ENCODE measurements at regions not wholly inside any gene's neighbourhood (a gene's known extent, or its start where the extent isn't known, plus 50 kb on each side); places are given as distances from the start of the nearest gene placed in this dataset.

DNA sequence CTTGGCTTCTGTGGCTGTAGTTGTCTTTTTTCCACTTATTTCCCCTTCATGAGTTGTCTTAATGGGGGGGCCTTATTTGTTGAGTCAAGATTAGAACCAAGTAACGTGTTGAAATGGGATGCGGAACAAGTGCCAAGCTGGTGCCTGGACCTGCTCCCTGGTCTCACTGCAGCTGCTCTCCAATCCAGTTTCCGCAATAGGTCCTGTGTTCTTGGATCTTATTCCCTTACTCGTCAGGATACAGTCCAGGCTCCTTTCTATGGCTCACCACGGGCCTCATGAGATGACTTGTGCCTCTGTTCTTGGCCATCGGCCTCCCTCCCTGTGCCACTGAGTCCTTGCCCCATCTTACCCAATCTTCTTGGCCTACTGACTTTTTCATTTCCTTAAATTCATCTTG lies 159.6 kb upstream of the CADM1 start:
- CTCF ChIA-PET = no interaction called here
- H3K9me3 ChIP-seq (ENCODE audit: control insufficient read depth, insufficient read depth, low read length) = no peaks in the 10 kb centered on the region
- H3K27me3 ChIP-seq (ENCODE audit: control insufficient read depth, insufficient read depth, low read length) = no peaks in the 10 kb centered on the region
- DNase-seq (ENCODE audit: low read depth, low spot score) = no peak
- H3K27ac ChIP-seq (ENCODE audit: low read depth, low read length) = no peak overlapping the region
- TF ChIP-seq, protein P1, sequence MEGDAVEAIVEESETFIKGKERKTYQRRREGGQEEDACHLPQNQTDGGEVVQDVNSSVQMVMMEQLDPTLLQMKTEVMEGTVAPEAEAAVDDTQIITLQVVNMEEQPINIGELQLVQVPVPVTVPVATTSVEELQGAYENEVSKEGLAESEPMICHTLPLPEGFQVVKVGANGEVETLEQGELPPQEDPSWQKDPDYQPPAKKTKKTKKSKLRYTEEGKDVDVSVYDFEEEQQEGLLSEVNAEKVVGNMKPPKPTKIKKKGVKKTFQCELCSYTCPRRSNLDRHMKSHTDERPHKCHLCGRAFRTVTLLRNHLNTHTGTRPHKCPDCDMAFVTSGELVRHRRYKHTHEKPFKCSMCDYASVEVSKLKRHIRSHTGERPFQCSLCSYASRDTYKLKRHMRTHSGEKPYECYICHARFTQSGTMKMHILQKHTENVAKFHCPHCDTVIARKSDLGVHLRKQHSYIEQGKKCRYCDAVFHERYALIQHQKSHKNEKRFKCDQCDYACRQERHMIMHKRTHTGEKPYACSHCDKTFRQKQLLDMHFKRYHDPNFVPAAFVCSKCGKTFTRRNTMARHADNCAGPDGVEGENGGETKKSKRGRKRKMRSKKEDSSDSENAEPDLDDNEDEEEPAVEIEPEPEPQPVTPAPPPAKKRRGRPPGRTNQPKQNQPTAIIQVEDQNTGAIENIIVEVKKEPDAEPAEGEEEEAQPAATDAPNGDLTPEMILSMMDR (IDR thresholded peaks at IDR 0.05; ENCODE audit: low read depth, low read length) = no peak
- H3K4me3 ChIP-seq (ENCODE audit: low read depth, low read length) = no peak overlapping the region
- POLR2A ChIA-PET = no interaction called here

DNA sequence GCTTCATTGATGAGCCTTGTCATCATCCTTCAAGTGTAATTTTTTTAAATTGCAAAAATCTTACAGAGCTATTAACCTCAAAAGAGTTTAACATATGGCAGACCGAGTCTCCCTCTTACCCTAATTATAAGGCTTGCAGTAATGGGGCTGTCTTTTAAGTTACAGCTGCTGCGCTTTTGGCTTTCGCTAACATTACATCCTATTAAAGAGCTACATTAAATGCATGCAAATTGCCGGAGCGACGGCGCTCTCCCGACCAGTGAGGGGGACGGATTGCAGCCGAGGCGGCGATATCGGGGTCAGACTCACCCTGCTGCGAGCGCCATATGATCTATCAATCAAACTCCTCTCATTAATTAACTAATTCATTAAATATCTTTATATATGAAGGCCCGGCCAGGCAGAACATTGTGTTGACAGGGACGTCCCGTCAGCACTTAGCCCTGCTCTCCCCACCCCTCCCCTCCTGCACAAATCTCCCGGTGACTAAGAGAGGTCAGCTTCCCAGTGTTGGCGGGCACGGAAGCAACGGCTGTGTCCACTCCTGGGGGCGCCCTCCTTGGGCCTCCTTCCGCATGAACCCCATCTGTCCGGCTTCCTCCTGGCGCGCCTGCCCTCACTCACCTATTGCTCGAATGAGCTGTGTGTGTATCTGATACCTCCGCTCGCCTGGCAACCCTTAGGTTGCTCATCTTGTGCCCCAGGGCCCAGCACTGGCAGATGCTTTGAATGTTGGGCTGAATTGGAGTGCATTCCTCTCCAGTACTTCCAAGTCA lies 156.0 kb upstream of the CADM1 start:
- TF ChIP-seq, protein P1 (IDR thresholded peaks at IDR 0.05; ENCODE audit: low read depth, low read length) = no peak
- POLR2A ChIA-PET = no interaction called here
- Histone ChIP-seq H3K9me3 (ENCODE audit: control insufficient read depth, insufficient read depth, low read length) (peaks cover 12% of the 10 kb centered on the region; the same call in 1 of the 2 replicates), H3K27me3 (ENCODE audit: control insufficient read depth, insufficient read depth, low read length) (no peaks in the 10 kb centered on the region), H3K27ac (ENCODE audit: low read depth, low read length) (no peak overlapping the region), H3K4me3 (ENCODE audit: low read depth, low read length) (peak overlapping the region; percentile 51)
- no peak for DNase-seq (ENCODE audit: low read depth, low spot score)
- CTCF ChIA-PET = interaction anchor here (0.7 to 0.9 kb wide), 2 partner anchors 13 to 28 kb away, joined by 3 to 5 read pairs; no protein-coding TSS in a partner anchor

DNA sequence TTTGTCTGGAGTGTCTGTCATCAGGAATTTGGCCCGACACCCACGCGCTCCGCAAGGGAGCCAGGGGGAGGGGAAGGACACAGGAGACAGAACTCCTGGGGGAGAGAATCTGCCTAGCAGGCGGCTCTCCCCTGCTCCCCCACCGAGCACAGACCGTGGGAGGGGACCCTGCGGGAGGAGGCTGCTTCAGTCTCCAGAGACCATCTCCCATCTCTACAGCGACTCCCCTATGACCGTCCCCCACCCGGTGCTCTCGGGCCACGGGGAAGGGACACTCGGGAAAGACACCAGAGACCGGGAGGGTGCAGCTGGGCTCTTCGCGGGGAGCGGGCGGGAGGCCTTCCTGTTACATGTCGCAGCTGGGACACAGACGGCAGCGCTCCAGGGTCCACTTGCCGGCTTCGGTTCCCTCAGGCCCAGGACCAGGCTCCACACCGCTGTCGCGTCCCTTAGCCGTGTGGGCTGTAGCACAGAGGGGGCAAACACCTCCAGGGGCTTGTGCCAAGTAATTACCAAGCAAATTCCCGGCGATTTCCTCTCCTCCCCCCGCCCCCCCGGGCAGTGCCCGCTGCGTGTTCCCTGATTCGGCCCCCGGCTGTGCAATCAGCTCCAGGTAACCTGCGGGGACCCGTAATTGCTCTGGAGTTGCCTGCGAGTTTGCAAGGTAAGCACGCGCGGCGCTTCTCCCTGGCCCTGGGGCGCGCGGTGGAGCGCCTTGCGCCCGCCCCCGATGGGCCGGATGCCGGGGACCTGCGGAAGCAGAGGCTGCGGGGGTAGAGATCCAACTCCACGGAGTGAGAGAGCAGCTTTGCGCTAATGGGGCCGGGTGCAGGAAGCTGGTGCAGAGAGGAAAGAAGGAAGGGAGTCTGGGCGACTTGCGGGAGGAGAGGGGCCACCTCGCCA lies 155.1 kb upstream of the CADM1 start:
- H3K4me3 ChIP-seq (ENCODE audit: low read depth, low read length) = peak overlapping the region; percentile 51
- ChIA-PET CTCF (interaction anchor here (0.9 kb wide), 1 partner anchor 14 kb away, joined by 5 read pairs; no protein-coding TSS in a partner anchor), POLR2A (interaction anchor here (1.1 kb wide), 1 partner anchor 65 kb away, joined by 3 read pairs; no protein-coding TSS in a partner anchor)
- TF ChIP-seq, protein P1 (IDR thresholded peaks at IDR 0.05; ENCODE audit: low read depth, low read length) = no peak
- peak overlapping the region; percentile 21 for H3K27ac ChIP-seq (ENCODE audit: low read depth, low read length)
- no peaks in the 10 kb centered on the region for H3K27me3 ChIP-seq (ENCODE audit: control insufficient read depth, insufficient read depth, low read length)
- peaks cover 12% of the 10 kb centered on the region; the same call in 1 of the 2 replicates for H3K9me3 ChIP-seq (ENCODE audit: control insufficient read depth, insufficient read depth, low read length)
- no peak for DNase-seq (ENCODE audit: low read depth, low spot score)

DNA sequence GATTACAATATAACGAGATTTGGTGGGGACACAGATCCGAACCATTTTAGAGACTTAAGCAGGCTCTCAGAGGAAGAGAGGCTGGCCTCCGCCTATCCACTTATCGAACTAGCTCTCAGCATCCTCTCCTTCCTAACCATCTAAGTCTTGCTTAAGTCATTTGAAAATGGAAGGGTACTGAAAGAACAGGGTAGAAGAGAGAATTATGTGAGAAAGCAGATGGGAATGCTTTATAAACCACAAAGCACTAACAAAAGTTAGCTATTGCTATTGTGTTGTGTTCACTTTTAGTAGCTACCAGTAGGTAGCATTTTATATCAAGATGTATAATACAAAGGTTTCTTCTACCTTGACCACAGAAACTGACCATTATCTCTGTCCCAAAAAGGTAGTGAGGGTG lies 153.4 kb upstream of the CADM1 start:
- no peaks in the 10 kb centered on the region for H3K27me3 ChIP-seq (ENCODE audit: control insufficient read depth, insufficient read depth, low read length)
- H3K27ac ChIP-seq (ENCODE audit: low read depth, low read length) = no peak overlapping the region
- TF ChIP-seq, protein P1 (IDR thresholded peaks at IDR 0.05; ENCODE audit: low read depth, low read length) = no peak
- no peak for DNase-seq (ENCODE audit: low read depth, low spot score)
- peaks cover 16% of the 10 kb centered on the region for H3K9me3 ChIP-seq (ENCODE audit: control insufficient read depth, insufficient read depth, low read length)
- no peak overlapping the region for H3K4me3 ChIP-seq (ENCODE audit: low read depth, low read length)
- ChIA-PET CTCF (interaction anchor here (1.1 kb wide), 1 partner anchor 153 kb away, joined by 3 read pairs; the partner anchor contains the start of gene CADM1), POLR2A (no interaction called here)
